NCI-H146 treated with DMSO at 0.1 percent for 48 hours (cell line): ENCODE measurements at regions not wholly inside any gene's neighbourhood (a gene's known extent, or its start where the extent isn't known, plus 50 kb on each side); places are given as distances from the start of the nearest gene placed in this dataset.
"Not testable (repeated sequence)": the region's sequence is repeated elsewhere in the genome, so short reads cannot be mapped to it uniquely, and the experiment has no call there.

Source experiments
- DNase-seq: peaks from one replicate; lab custom pipeline; 2025; ENCODE audit not compliant: unreplicated experiment; lab: John Stamatoyannopoulos, UW

GRCh38 chr5:136631186-136631585 lies 265.8 kb upstream of the TRPC7 start:
- no peak for DNase-seq

- no peak for DNase-seq
Measured at GRCh38 chr5:136629125-136629792, 263.9 kb upstream of the TRPC7 start.

- no peak for DNase-seq
Measured at GRCh38 chr5:136626531-136626930, 261.2 kb upstream of the TRPC7 start.

GRCh38 chr5:136622747-136623146 lies 257.4 kb upstream of the TRPC7 start:
- DNase-seq = no peak

- no peak for DNase-seq
Measured at GRCh38 chr5:136621743-136622142, 256.4 kb upstream of the TRPC7 start.

- DNase-seq = no peak
Measured at GRCh38 chr5:136620621-136621020, 255.3 kb upstream of the TRPC7 start.

- no peak for DNase-seq
Measured at GRCh38 chr5:136620016-136620419, 254.7 kb upstream of the TRPC7 start.

- no peak for DNase-seq
Measured at GRCh38 chr5:136619556-136619955, 254.2 kb upstream of the TRPC7 start.

- no peak for DNase-seq
Measured at GRCh38 chr5:136615251-136616119, 250.1 kb upstream of the TRPC7 start.

- DNase-seq = no peak
Measured at GRCh38 chr5:136613230-136613629, 247.9 kb upstream of the TRPC7 start.

- no peak for DNase-seq
Measured at GRCh38 chr5:136605638-136606037, 240.3 kb upstream of the TRPC7 start.

- no peak for DNase-seq
Measured at GRCh38 chr5:136600306-136600705, 235.0 kb upstream of the TRPC7 start.

- no peak for DNase-seq
Measured at GRCh38 chr5:136598802-136599404, 233.6 kb upstream of the TRPC7 start.

GRCh38 chr5:136594416-136594815 lies 229.1 kb upstream of the TRPC7 start:
- DNase-seq = no peak

GRCh38 chr5:136590581-136590980 lies 225.2 kb upstream of the TRPC7 start:
- no peak for DNase-seq

GRCh38 chr5:136586196-136586595 lies 220.9 kb upstream of the TRPC7 start:
- no peak for DNase-seq

GRCh38 chr5:136584474-136584873 lies 219.1 kb upstream of the TRPC7 start:
- no peak for DNase-seq

- no peak for DNase-seq
Measured at GRCh38 chr5:136579238-136579637, 213.9 kb upstream of the TRPC7 start.

- not testable (repeated sequence) for DNase-seq
Measured at GRCh38 chr5:136569875-136570274, 204.5 kb upstream of the TRPC7 start.

- DNase-seq = not testable (repeated sequence)
Measured at GRCh38 chr5:136565457-136565856, 200.1 kb upstream of the TRPC7 start.

GRCh38 chr5:136565050-136565449 lies 199.7 kb upstream of the TRPC7 start:
- DNase-seq = not testable (repeated sequence)

- DNase-seq = not testable (repeated sequence)
Measured at GRCh38 chr5:136564431-136564830, 199.1 kb upstream of the TRPC7 start.
